ENCODE measurements at regions not wholly inside any gene's neighbourhood (a gene's known extent, or its start where the extent isn't known, plus 50 kb on each side); places are given as distances from the start of the nearest gene placed in this dataset.
A peak's percentile ranks its signal among the peaks of the same experiment; 100 is the strongest.

DNA sequence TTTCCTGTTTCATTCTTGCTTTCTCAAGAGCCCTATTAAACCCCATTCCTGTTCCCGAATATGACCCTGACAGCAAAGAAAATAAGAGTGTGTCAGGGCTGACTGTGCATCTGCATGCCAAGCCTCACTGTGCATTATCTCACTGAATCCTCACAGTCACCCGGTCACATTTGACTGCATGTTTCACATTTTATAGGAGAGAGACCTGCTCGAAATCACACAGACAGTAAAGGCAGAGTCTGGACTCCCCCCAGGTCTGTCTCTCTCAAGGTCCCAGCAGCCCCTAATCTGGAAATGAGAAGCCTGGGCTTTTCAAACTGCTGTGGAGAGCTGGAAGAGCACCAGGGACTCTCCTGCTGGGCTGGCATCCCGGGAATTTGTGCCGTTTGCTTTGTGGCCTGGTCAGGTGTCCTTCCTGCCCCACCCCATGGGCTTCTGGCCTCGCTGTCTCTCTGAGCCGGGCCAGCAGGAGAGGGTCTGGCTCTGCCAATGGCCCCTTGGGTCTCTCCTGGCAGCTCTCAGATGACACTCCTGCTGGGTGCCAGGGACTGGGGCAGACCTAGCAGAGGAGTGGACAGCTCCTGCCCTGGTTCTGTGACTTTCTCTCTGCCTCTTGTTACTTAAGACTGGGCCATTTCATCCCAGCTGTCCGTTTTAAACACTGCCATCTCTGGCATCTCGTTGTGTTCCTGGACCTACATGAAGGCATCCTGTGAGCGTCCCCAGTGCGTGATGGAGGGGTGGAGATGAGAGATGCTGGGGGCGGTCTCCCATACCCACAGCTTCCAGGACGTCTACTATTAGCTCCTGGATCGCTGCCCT, 173.6 kb downstream of the ARHGAP12 start:
- Histone ChIP-seq H3K9ac (no peak overlapping the region), H3K4me2 (ENCODE audit: low read length) (no peak overlapping the region), H3K27me3 (ENCODE audit: control insufficient read depth, insufficient read depth, low read length) (no peaks in the 10 kb centered on the region), H3K4me1 (no peaks in the 10 kb centered on the region), H3K4me3 (ENCODE audit: low read depth, low read length) (no peak overlapping the region), H3K27ac (no peak overlapping the region), H3K36me3 (ENCODE audit: control insufficient read depth, insufficient read depth, low read length) (no peaks in the 10 kb centered on the region), H3K9me3 (ENCODE audit: control insufficient read depth, low read length) (no peaks in the 10 kb centered on the region), H3K79me2 (no peaks in the 10 kb centered on the region), H2AFZ (peak overlapping the region; percentile 34)
- TF ChIP-seq, protein P1, sequence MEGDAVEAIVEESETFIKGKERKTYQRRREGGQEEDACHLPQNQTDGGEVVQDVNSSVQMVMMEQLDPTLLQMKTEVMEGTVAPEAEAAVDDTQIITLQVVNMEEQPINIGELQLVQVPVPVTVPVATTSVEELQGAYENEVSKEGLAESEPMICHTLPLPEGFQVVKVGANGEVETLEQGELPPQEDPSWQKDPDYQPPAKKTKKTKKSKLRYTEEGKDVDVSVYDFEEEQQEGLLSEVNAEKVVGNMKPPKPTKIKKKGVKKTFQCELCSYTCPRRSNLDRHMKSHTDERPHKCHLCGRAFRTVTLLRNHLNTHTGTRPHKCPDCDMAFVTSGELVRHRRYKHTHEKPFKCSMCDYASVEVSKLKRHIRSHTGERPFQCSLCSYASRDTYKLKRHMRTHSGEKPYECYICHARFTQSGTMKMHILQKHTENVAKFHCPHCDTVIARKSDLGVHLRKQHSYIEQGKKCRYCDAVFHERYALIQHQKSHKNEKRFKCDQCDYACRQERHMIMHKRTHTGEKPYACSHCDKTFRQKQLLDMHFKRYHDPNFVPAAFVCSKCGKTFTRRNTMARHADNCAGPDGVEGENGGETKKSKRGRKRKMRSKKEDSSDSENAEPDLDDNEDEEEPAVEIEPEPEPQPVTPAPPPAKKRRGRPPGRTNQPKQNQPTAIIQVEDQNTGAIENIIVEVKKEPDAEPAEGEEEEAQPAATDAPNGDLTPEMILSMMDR (IDR thresholded peaks at IDR 0.05), result no peak

DNA sequence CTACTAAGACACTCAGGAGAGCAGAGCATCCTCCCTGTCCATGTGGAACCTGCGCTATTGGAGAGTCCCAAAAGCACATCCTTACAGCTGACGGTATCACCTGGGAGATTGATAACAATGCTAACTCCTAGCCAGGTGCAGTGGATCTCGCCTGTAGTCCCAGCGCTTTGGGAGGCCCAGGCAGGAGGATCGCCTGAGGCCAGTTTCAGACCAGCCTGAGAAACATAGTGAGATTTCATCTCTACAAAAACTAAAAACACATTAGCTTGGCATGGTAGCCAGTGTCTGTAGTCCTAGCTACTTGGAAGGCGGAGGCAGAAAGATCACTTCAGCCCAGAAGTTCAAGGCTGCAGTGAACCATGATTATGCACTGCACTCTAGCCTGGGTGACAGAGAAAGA, 174.9 kb downstream of the ARHGAP12 start:
- Histone ChIP-seq H2AFZ (no peak overlapping the region), H3K27me3 (ENCODE audit: control insufficient read depth, insufficient read depth, low read length) (no peaks in the 10 kb centered on the region), H3K79me2 (no peaks in the 10 kb centered on the region), H3K9me3 (ENCODE audit: control insufficient read depth, low read length) (no peaks in the 10 kb centered on the region), H3K4me1 (no peaks in the 10 kb centered on the region), H3K27ac (no peak overlapping the region), H3K9ac (no peak overlapping the region), H3K4me3 (ENCODE audit: low read depth, low read length) (no peak overlapping the region), H3K36me3 (ENCODE audit: control insufficient read depth, insufficient read depth, low read length) (no peaks in the 10 kb centered on the region), H3K4me2 (ENCODE audit: low read length) (no peak overlapping the region)
- TF ChIP-seq, protein P1 (IDR thresholded peaks at IDR 0.05), result no peak

DNA sequence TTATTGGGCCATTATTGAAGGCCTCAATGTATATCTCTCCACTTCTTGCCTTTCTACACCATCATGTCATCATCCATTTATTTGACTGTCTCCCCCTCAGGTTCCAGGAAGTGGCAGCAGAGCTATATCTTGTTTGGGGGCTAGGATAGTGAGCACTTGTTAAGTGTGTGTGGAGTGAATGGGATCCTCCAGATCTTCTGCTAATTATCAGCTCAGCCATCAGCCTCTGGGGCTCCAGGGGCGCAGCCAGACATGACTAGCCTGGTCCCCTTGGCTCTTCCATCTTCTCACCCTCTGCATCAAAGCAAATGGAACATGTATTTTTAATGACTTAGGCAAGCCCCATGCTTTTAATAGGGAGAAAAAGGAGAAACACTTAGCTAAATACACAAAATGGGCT, 176.5 kb downstream of the ARHGAP12 start:
- Histone ChIP-seq H3K4me2 (ENCODE audit: low read length) (no peak overlapping the region), H3K36me3 (ENCODE audit: control insufficient read depth, insufficient read depth, low read length) (no peaks in the 10 kb centered on the region), H3K9ac (no peak overlapping the region), H3K9me3 (ENCODE audit: control insufficient read depth, low read length) (no peaks in the 10 kb centered on the region), H3K4me1 (no peaks in the 10 kb centered on the region), H2AFZ (no peak overlapping the region), H3K4me3 (ENCODE audit: low read depth, low read length) (no peak overlapping the region), H3K27ac (no peak overlapping the region), H3K27me3 (ENCODE audit: control insufficient read depth, insufficient read depth, low read length) (no peaks in the 10 kb centered on the region), H3K79me2 (no peaks in the 10 kb centered on the region)
- TF ChIP-seq, protein P1 (IDR thresholded peaks at IDR 0.05), result no peak

DNA sequence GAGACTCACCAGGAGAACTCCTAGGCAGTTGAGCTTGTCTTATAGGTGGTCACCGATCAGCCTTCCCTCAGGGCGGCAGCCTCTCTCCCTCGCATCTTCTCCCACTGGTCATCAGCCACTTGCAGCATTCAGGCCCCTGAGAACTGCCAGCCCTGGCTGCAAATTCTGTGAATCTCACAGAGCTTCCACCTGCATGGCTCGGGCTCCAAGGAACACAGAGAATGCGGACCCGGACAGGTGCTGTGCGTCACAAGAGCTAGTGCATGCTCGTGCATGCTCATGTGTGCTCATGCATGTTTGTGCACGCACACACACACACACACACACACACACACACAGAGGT, 176.9 kb downstream of the ARHGAP12 start:
- no peaks in the 10 kb centered on the region for H3K27me3 ChIP-seq (ENCODE audit: control insufficient read depth, insufficient read depth, low read length)
- no peak overlapping the region for H3K4me3 ChIP-seq (ENCODE audit: low read depth, low read length)
- H2AFZ ChIP-seq, result no peak overlapping the region
- TF ChIP-seq, protein P1 (IDR thresholded peaks at IDR 0.05), result no peak
- H3K79me2 ChIP-seq, result no peaks in the 10 kb centered on the region
- no peaks in the 10 kb centered on the region for H3K4me1 ChIP-seq
- H3K9me3 ChIP-seq (ENCODE audit: control insufficient read depth, low read length), result no peaks in the 10 kb centered on the region
- no peaks in the 10 kb centered on the region for H3K36me3 ChIP-seq (ENCODE audit: control insufficient read depth, insufficient read depth, low read length)
- no peak overlapping the region for H3K27ac ChIP-seq
- no peak overlapping the region for H3K9ac ChIP-seq
- H3K4me2 ChIP-seq (ENCODE audit: low read length), result no peak overlapping the region
